HG02642 (cell line): ENCODE measurements at regions not wholly inside any gene's neighbourhood (a gene's known extent, or its start where the extent isn't known, plus 50 kb on each side); places are given as distances from the start of the nearest gene placed in this dataset.
"Not testable (repeated sequence)": the region's sequence is repeated elsewhere in the genome, so short reads cannot be mapped to it uniquely, and the experiment has no call there.

Experiments used
- ATAC-seq: cut with Tn5 transposase; IDR thresholded peaks from one replicate; pipeline ENCODE4 v1.9.1; 2021; ENCODE audit warnings: mild to moderate bottlenecking; ENCODE audit not compliant: unreplicated experiment, poor library complexity

- ATAC-seq, result not testable (repeated sequence)
Observed at GRCh38 chr13:109702030-109702597, 84.3 kb downstream of the IRS2 start.

- ATAC-seq, result no peak
Observed at GRCh38 chr13:109700176-109700575, 86.2 kb downstream of the IRS2 start.

GRCh38 chr13:109699628-109700071 is 86.7 kb downstream of the IRS2 start:
- no peak for ATAC-seq

GRCh38 chr13:109698779-109699178 is 87.6 kb downstream of the IRS2 start:
- ATAC-seq, result no peak

GRCh38 chr13:109697936-109698335 is 88.4 kb downstream of the IRS2 start:
- ATAC-seq, result no peak

GRCh38 chr13:109695402-109696190 is 90.8 kb downstream of the IRS2 start:
- no peak for ATAC-seq

- ATAC-seq, result no peak
Observed at GRCh38 chr13:109694972-109695371, 91.4 kb downstream of the IRS2 start.

- ATAC-seq, result no peak
Observed at GRCh38 chr13:109693213-109693612, 93.2 kb downstream of the IRS2 start.

- ATAC-seq, result no peak
Observed at GRCh38 chr13:109691689-109692088, 94.7 kb downstream of the IRS2 start.

- ATAC-seq, result no peak
Observed at GRCh38 chr13:109687559-109688448, 98.6 kb downstream of the IRS2 start.

GRCh38 chr13:109685203-109685602 is 101.2 kb downstream of the IRS2 start:
- no peak for ATAC-seq

- no peak for ATAC-seq
Observed at GRCh38 chr13:109684824-109685202, 101.6 kb downstream of the IRS2 start.

- no peak for ATAC-seq
Observed at GRCh38 chr13:109684084-109684823, 102.1 kb downstream of the IRS2 start.

GRCh38 chr13:109682534-109683244 is 103.7 kb downstream of the IRS2 start:
- ATAC-seq, result no peak

GRCh38 chr13:109680930-109681329 is 105.5 kb downstream of the IRS2 start:
- ATAC-seq, result no peak

GRCh38 chr13:109680288-109680687 is 106.1 kb downstream of the IRS2 start:
- no peak for ATAC-seq

- ATAC-seq, result no peak
Observed at GRCh38 chr13:109678459-109678858, 107.9 kb downstream of the IRS2 start.

GRCh38 chr13:109677206-109677605 is 109.2 kb downstream of the IRS2 start:
- ATAC-seq, result no peak

- no peak for ATAC-seq
Observed at GRCh38 chr13:109673477-109673876, 112.9 kb downstream of the IRS2 start.

GRCh38 chr13:109672545-109672944 is 113.8 kb downstream of the IRS2 start:
- ATAC-seq, result no peak
